Endothelial cell of umbilical vein (primary cell): ENCODE measurements at regions not wholly inside any gene's neighbourhood (a gene's known extent, or its start where the extent isn't known, plus 50 kb on each side); places are given as distances from the start of the nearest gene placed in this dataset.

ENCODE experiments used
- BruUV-seq: library from RNA; stranded (reverse); fragments of 400-500 nt; replicated peaks from 2 replicates; lab custom pipeline; 2021; lab: Mats Ljungman, UMichigan
- CTCF ChIA-PET: fragments of 300-600, 350-600 bp; sonication (Branson Sonifier 250); formaldehyde crosslinking; loops from one replicate; lab custom pipeline; 2021; ENCODE audit warnings: antibody characterized with exemption, inconsistent platforms; lab: Charles Lee
- POLR2A ChIA-PET: fragments of 300-600, 350-600 bp; sonication (Branson Sonifier 250); formaldehyde crosslinking; loops from one replicate; lab custom pipeline; 2021; ENCODE audit warnings: antibody characterized with exemption, inconsistent platforms; lab: Charles Lee
- DNase-seq: peaks from one replicate; pipeline ENCODE4 v3.0.0-alpha.2; 2011; ENCODE audit warnings: low read depth, low spot score
- FAIRE-seq: peaks from 2 replicates; lab custom pipeline; 2011; peaks lifted over from hg19 to GRCh38; lab: Jason Lieb, UNC
- H2AFZ ChIP-seq: 2 replicates; pipeline ENCODE4 v1.6.0; 2012; ENCODE audit warnings: low read depth, low read length, control low read depth, inconsistent platforms
- H3K27ac ChIP-seq: 2 replicates; pipeline ENCODE4 v1.5.1; 2011; ENCODE audit warnings: low read depth, mild to moderate bottlenecking, control low read depth, low read length, moderate library complexity; ENCODE audit not compliant: insufficient read depth
- H3K27me3 ChIP-seq, 2 experiments: 2 replicates each; pipeline versions ENCODE4 v1.6.0 to v1.6.1; 2011; ENCODE audit warnings: low read length in 2 of 2, mixed read lengths in 1 of 2; ENCODE audit not compliant: control insufficient read depth in 2 of 2, insufficient read depth in 2 of 2
- H3K36me3 ChIP-seq, 2 experiments: 2 replicates in 1 of 2; 3 replicates in 1 of 2; pipeline ENCODE4 v1.5.1; 2011; ENCODE audit warnings: low read length in 2 of 2, mild to moderate bottlenecking in 1 of 2, moderate library complexity in 1 of 2; ENCODE audit not compliant: control insufficient read depth in 2 of 2, insufficient read depth in 2 of 2; ENCODE audit errors: extremely low read depth in 1 of 2
- H3K4me1 ChIP-seq: 3 replicates; pipeline ENCODE4 v1.5.1; 2011; ENCODE audit warnings: mild to moderate bottlenecking, low read length; ENCODE audit not compliant: control insufficient read depth, insufficient read depth; ENCODE audit errors: extremely low read depth
- H3K4me2 ChIP-seq: 2 replicates; pipeline ENCODE4 v1.6.1; 2011; ENCODE audit warnings: low read length, control low read depth, mixed read lengths; ENCODE audit not compliant: insufficient read depth
- H3K4me3 ChIP-seq, 3 experiments: fragments of 200-600 bp in 1 of 3; sonication (generic), shearing (Covaris generic) in 1 of 3; replicated peaks in 1 of 3; 2 replicates each; pipeline ENCODE4 v1.5.1; 2011 to 2016; ENCODE audit warnings: control low read depth in 3 of 3, low read length in 3 of 3, mild to moderate bottlenecking in 2 of 3, inconsistent platforms in 1 of 3, low read depth in 1 of 3, moderate library complexity in 1 of 3; ENCODE audit not compliant: insufficient read depth in 1 of 3
- H3K79me2 ChIP-seq: 2 replicates; pipeline ENCODE4 v1.6.0; 2012; ENCODE audit warnings: low read length, inconsistent platforms; ENCODE audit not compliant: control insufficient read depth, insufficient read depth
- H3K9ac ChIP-seq: replicated peaks from 2 replicates; pipeline ENCODE3; 2011; ENCODE audit warnings: low read length, control low read depth; ENCODE audit not compliant: insufficient read depth; ENCODE audit errors: extremely low read depth
- H3K9me1 ChIP-seq: replicated peaks from 3 replicates; pipeline ENCODE4 v1.6.0; 2011; ENCODE audit warnings: mild to moderate bottlenecking, low read length; ENCODE audit not compliant: control insufficient read depth, insufficient read depth; ENCODE audit errors: extremely low read depth
- H3K9me3 ChIP-seq: replicated peaks from 2 replicates; pipeline ENCODE4 v1.5.1; 2012; ENCODE audit warnings: low read length, inconsistent platforms; ENCODE audit not compliant: control insufficient read depth, insufficient read depth
- H4K20me1 ChIP-seq: replicated peaks from 2 replicates; pipeline ENCODE3; 2011; ENCODE audit warnings: mild to moderate bottlenecking, low read length; ENCODE audit not compliant: control insufficient read depth, insufficient read depth; ENCODE audit errors: extremely low read depth
- CTCF ChIP-seq, 2 donors: IDR thresholded peaks; 1 replicate in 1 of 2; 2 replicates in 1 of 2; pipeline ENCODE4 v1.5.1; 2011; ENCODE audit warnings: low read length in 2 of 2, mild to moderate bottlenecking in 2 of 2, moderate library complexity in 2 of 2, control low read depth in 1 of 2, inconsistent platforms in 1 of 2, low read depth in 1 of 2; ENCODE audit not compliant: insufficient read depth in 1 of 2; ENCODE audit errors: extremely low read depth in 1 of 2
- EZH2 ChIP-seq: IDR thresholded peaks from 2 replicates; pipeline ENCODE4 v1.6.1; 2012; ENCODE audit warnings: borderline replicate concordance, low read depth, mild to moderate bottlenecking, moderate library complexity, low read length, inconsistent platforms; ENCODE audit not compliant: severe bottlenecking
- FOS ChIP-seq: IDR thresholded peaks from 2 replicates; pipeline ENCODE4 v1.6.1; 2011; ENCODE audit warnings: mild to moderate bottlenecking, low read length, moderate library complexity, borderline replicate concordance; ENCODE audit not compliant: insufficient read depth
- GATA2 ChIP-seq: IDR thresholded peaks from 2 replicates; pipeline ENCODE4 v1.7.0; 2011; ENCODE audit warnings: low read depth, mild to moderate bottlenecking, moderate library complexity, mixed read lengths, low read length; ENCODE audit not compliant: insufficient read length, insufficient read depth
- JUN ChIP-seq: IDR thresholded peaks from 2 replicates; pipeline ENCODE4 v1.6.1; 2011; ENCODE audit warnings: borderline replicate concordance, low read depth; ENCODE audit not compliant: insufficient read length, insufficient read depth
- MAX ChIP-seq: IDR thresholded peaks from 2 replicates; pipeline ENCODE4 v1.6.1; 2011; ENCODE audit not compliant: insufficient read depth, insufficient read length
- MYC ChIP-seq: IDR thresholded peaks from one replicate; pipeline ENCODE4 v1.6.1; 2011; ENCODE audit warnings: mild to moderate bottlenecking, low read depth, low read length
- POLR2A ChIP-seq: IDR thresholded peaks from 2 replicates; pipeline ENCODE4 v1.6.1; 2012; ENCODE audit warnings: low read depth, mild to moderate bottlenecking, control low read depth, low read length
- POLR2AphosphoS5 ChIP-seq: IDR thresholded peaks from 2 replicates; pipeline ENCODE4 v1.6.1; 2012; ENCODE audit warnings: low read depth, mild to moderate bottlenecking, control low read depth, low read length, moderate library complexity; ENCODE audit not compliant: insufficient read depth
- dilution Hi-C: fragments of 300-500 bp; cut with MboI; formaldehyde crosslinking; loops from one replicate; pipeline ENCODE4 v1.15.0; 2019; ENCODE audit warnings: low sequenced_read_pairs; ENCODE audit not compliant: extremely low pct_ligation_motif_present
- intact Hi-C: fragments of 100-400 bp; cut with micrococcal nuclease; formaldehyde crosslinking; loops from one replicate; pipeline ENCODE4 v1.10.0; 2022

GRCh38 chr7:41825927-41826480 lies 123.1 kb upstream of the INHBA start:
- no peak for TF ChIP-seq JUN
- TF ChIP-seq EZH2 = no peak
- TF ChIP-seq CTCF (IDR thresholded peaks at IDR 0.05; ENCODE audit: extremely low read depth in 1 of 2, insufficient read depth in 1 of 2, low read depth in 1 of 2, low read length in 2 of 2) = no peak
- no peak for TF ChIP-seq POLR2A
- no peak for TF ChIP-seq FOS
- TF ChIP-seq POLR2AphosphoS5 = no peak
- TF ChIP-seq GATA2 = no peak
- TF ChIP-seq MYC = no peak
- TF ChIP-seq MAX = no peak
- DNase-seq = peak; percentile 12
- Histone ChIP-seq H3K27me3 (no peaks in the 10 kb centered on the region), H3K4me2 (no peak overlapping the region), H3K9me3 (no peaks in the 10 kb centered on the region), H3K27ac (no peak overlapping the region), H2AFZ (no peak overlapping the region), H4K20me1 (no peaks in the 10 kb centered on the region), H3K4me3 (no peak overlapping the region), H3K36me3 (no peaks in the 10 kb centered on the region), H3K9me1 (no peaks in the 10 kb centered on the region), H3K4me1 (no peaks in the 10 kb centered on the region), H3K9ac (no peak overlapping the region), H3K79me2 (no peaks in the 10 kb centered on the region)
- no TSS peak for BruUV-seq
- FAIRE-seq = no peak
- intact Hi-C loops (no loop called here), dilution Hi-C loops (no loop called here)
- POLR2A ChIA-PET = interaction anchor here (0.6 kb wide), 1 partner anchor 584 kb away, joined by 3 read pairs; no protein-coding TSS in a partner anchor
- CTCF ChIA-PET = interaction anchor here (0.7 kb wide), 1 partner anchor 15 kb away, joined by 3 read pairs; no protein-coding TSS in a partner anchor
